ENCODE measurements at regions not wholly inside any gene's neighbourhood (a gene's known extent, or its start where the extent isn't known, plus 50 kb on each side); places are given as distances from the start of the nearest gene placed in this dataset.

GRCh38 chr2:65487404-65487803, 55.0 kb upstream of the SPRED2 start:
- CTCF ChIA-PET = no interaction called here

GRCh38 chr2:65486802-65487201, 54.4 kb upstream of the SPRED2 start:
- no TSS peak for BruUV-seq (replicated peaks)
- no peaks in the 10 kb centered on the region for H3K4me1 ChIP-seq (ENCODE audit: control insufficient read depth, insufficient read depth, low read length)
- no peak overlapping the region for H3K4me3 ChIP-seq (ENCODE audit: low read depth in 2 of 2, low read length in 2 of 2)
- H3K27me3 ChIP-seq (ENCODE audit: control insufficient read depth, insufficient read depth, low read length) = no peaks in the 10 kb centered on the region
- 0 out of 2 replicates have a peak, but pooled peaks cover 8% of the 10 kb centered on the region for H3K9me3 ChIP-seq (ENCODE audit: control insufficient read depth, insufficient read depth, low read depth, low read length)
- TF ChIP-seq TCF7L2 (IDR thresholded peaks at IDR 0.05; ENCODE audit: low read depth, low read length) (no peak), CTCF (IDR thresholded peaks at IDR 0.05) (no peak), SIN3A (IDR thresholded peaks at IDR 0.05; ENCODE audit: borderline replicate concordance, insufficient read depth, low read depth, low read length) (no peak), POLR2AphosphoS5 (IDR thresholded peaks at IDR 0.05; ENCODE audit: low read depth, low read length) (no peak), REST (IDR thresholded peaks at IDR 0.05; ENCODE audit: insufficient read depth in 1 of 2, low read depth in 2 of 2, low read length in 1 of 2) (no peak)
- DNase-seq (ENCODE audit: low read depth, low spot score) = no peak
- ChIA-PET CTCF (no interaction called here), POLR2A (interaction anchor here (0.7 kb wide), 1 partner anchor 19 kb away, joined by 3 read pairs; no protein-coding TSS in a partner anchor)
- no peaks in the 10 kb centered on the region for H3K36me3 ChIP-seq (ENCODE audit: control insufficient read depth, insufficient read depth, low read length)
- in situ Hi-C loops (cut with HindIII; ENCODE audit: low pct_unique_long_range_greater_than_20kb, low sequenced_read_pairs) = no loop called here
- no peak overlapping the region for H3K27ac ChIP-seq (ENCODE audit: low read length)
- no peak for ATAC-seq
- intact Hi-C loops (cut with micrococcal nuclease; ENCODE audit: unreplicated experiment) = no loop called here

More at GRCh38 chr2:65487404-65487803, 55.0 kb upstream of the SPRED2 start:
- H3K9me3 ChIP-seq (ENCODE audit: control insufficient read depth, insufficient read depth, low read depth, low read length) = 0 out of 2 replicates have a peak, but pooled peaks cover 8% of the 10 kb centered on the region
- no peaks in the 10 kb centered on the region for H3K4me1 ChIP-seq (ENCODE audit: control insufficient read depth, insufficient read depth, low read length)
- no peak overlapping the region for H3K27ac ChIP-seq (ENCODE audit: low read length)
- H3K4me3 ChIP-seq (ENCODE audit: low read depth in 2 of 2, low read length in 2 of 2) = no peak overlapping the region
- no peak for TF ChIP-seq REST (IDR thresholded peaks at IDR 0.05; ENCODE audit: insufficient read depth in 1 of 2, low read depth in 2 of 2, low read length in 1 of 2)
- no peak for TF ChIP-seq TCF7L2 (IDR thresholded peaks at IDR 0.05; ENCODE audit: low read depth, low read length)
- TF ChIP-seq POLR2AphosphoS5 (IDR thresholded peaks at IDR 0.05; ENCODE audit: low read depth, low read length) = no peak
- no peak for TF ChIP-seq SIN3A (IDR thresholded peaks at IDR 0.05; ENCODE audit: borderline replicate concordance, insufficient read depth, low read depth, low read length)
- no peak for TF ChIP-seq CTCF (IDR thresholded peaks at IDR 0.05)
- intact Hi-C loops (cut with micrococcal nuclease; ENCODE audit: unreplicated experiment) = no loop called here
- DNase-seq (ENCODE audit: low read depth, low spot score) (no peak), ATAC-seq (no peak)
- BruUV-seq (replicated peaks) = no TSS peak
- no peaks in the 10 kb centered on the region for H3K36me3 ChIP-seq (ENCODE audit: control insufficient read depth, insufficient read depth, low read length)
- POLR2A ChIA-PET = interaction anchor here (0.7 kb wide), 1 partner anchor 18 kb away, joined by 3 read pairs; no protein-coding TSS in a partner anchor
- in situ Hi-C loops (cut with HindIII; ENCODE audit: low pct_unique_long_range_greater_than_20kb, low sequenced_read_pairs) = no loop called here
- H3K27me3 ChIP-seq (ENCODE audit: control insufficient read depth, insufficient read depth, low read length) = no peaks in the 10 kb centered on the region

Measured in Panc1 (cell line).